ENCODE measurements at regions not wholly inside any gene's neighbourhood (a gene's known extent, or its start where the extent isn't known, plus 50 kb on each side); places are given as distances from the start of the nearest gene placed in this dataset.

- H3K4me2 ChIP-seq (ENCODE audit: extremely low read depth, insufficient read depth, low read length): no peak overlapping the region
- H3K27ac ChIP-seq (ENCODE audit: insufficient read depth, low read length): no peak overlapping the region
- H2AFZ ChIP-seq (ENCODE audit: low read length): no peak overlapping the region
Measured at GRCh38 chr11:70915158-70915985, 337.0 kb downstream of the SHANK2 start.

GRCh38 chr11:70916351-70916750 lies 336.0 kb downstream of the SHANK2 start:
- Histone ChIP-seq H3K9ac (ENCODE audit: insufficient read depth, low read length) (no peak overlapping the region), H3K36me3 (ENCODE audit: control insufficient read depth, insufficient read depth, low read length) (no peaks in the 10 kb centered on the region)

More at GRCh38 chr11:70915158-70915985, 337.0 kb downstream of the SHANK2 start:
- Histone ChIP-seq H3K9ac (ENCODE audit: insufficient read depth, low read length) (no peak overlapping the region), H3K79me2 (ENCODE audit: control insufficient read depth, insufficient read depth, low read length) (no peaks in the 10 kb centered on the region), H3K4me1 (ENCODE audit: control insufficient read depth, extremely low read depth, insufficient read depth, low read length) (no peaks in the 10 kb centered on the region), H3K36me3 (ENCODE audit: control insufficient read depth, insufficient read depth, low read length) (no peaks in the 10 kb centered on the region), H3K27me3 (ENCODE audit: control insufficient read depth, insufficient read depth, low read length) (no peaks in the 10 kb centered on the region), H3K9me3 (ENCODE audit: control insufficient read depth, insufficient read depth, low read depth, low read length) (no peaks in the 10 kb centered on the region), H3K4me3 (replicated peaks in 1 of 4; ENCODE audit: control extremely low read depth in 1 of 4, insufficient read depth in 1 of 4, low read depth in 3 of 4, low read length in 4 of 4) (no peak overlapping the region), H4K20me1 (ENCODE audit: control insufficient read depth, extremely low read depth, insufficient read depth, low read length) (no peaks in the 10 kb centered on the region)
- DNase-seq (ENCODE audit: low read depth in 2 of 2): no peak
- TF ChIP-seq EZH2 (IDR thresholded peaks at IDR 0.05; ENCODE audit: low read length, missing control alignments) (no peak), CTCF (conservative IDR thresholded peaks at IDR 0.05 in 1 of 2, IDR thresholded peaks at IDR 0.05 in 1 of 2; ENCODE audit: low read depth in 1 of 2, low read length in 2 of 2) (no peak)

GRCh38 chr11:70918242-70918641 lies 334.1 kb downstream of the SHANK2 start:
- Histone ChIP-seq H3K79me2 (ENCODE audit: control insufficient read depth, insufficient read depth, low read length) (no peaks in the 10 kb centered on the region), H3K27ac (ENCODE audit: insufficient read depth, low read length) (no peak overlapping the region), H3K36me3 (ENCODE audit: control insufficient read depth, insufficient read depth, low read length) (no peaks in the 10 kb centered on the region), H3K9me3 (ENCODE audit: control insufficient read depth, insufficient read depth, low read depth, low read length) (no peaks in the 10 kb centered on the region), H3K9ac (ENCODE audit: insufficient read depth, low read length) (no peak overlapping the region), H3K27me3 (ENCODE audit: control insufficient read depth, insufficient read depth, low read length) (no peaks in the 10 kb centered on the region), H3K4me3 (replicated peaks in 1 of 4; ENCODE audit: control extremely low read depth in 1 of 4, insufficient read depth in 1 of 4, low read depth in 3 of 4, low read length in 4 of 4) (no peak overlapping the region), H3K4me1 (ENCODE audit: control insufficient read depth, extremely low read depth, insufficient read depth, low read length) (no peaks in the 10 kb centered on the region), H2AFZ (ENCODE audit: low read length) (no peak overlapping the region), H3K4me2 (ENCODE audit: extremely low read depth, insufficient read depth, low read length) (no peak overlapping the region), H4K20me1 (ENCODE audit: control insufficient read depth, extremely low read depth, insufficient read depth, low read length) (no peaks in the 10 kb centered on the region)
- TF ChIP-seq EZH2 (IDR thresholded peaks at IDR 0.05; ENCODE audit: low read length, missing control alignments) (no peak), CTCF (conservative IDR thresholded peaks at IDR 0.05 in 1 of 2, IDR thresholded peaks at IDR 0.05 in 1 of 2; ENCODE audit: low read depth in 1 of 2, low read length in 2 of 2) (no peak)
- DNase-seq (ENCODE audit: low read depth in 2 of 2): no peak

More at GRCh38 chr11:70916351-70916750, 336.0 kb downstream of the SHANK2 start:
- no peaks in the 10 kb centered on the region for H3K79me2 ChIP-seq (ENCODE audit: control insufficient read depth, insufficient read depth, low read length)
- no peaks in the 10 kb centered on the region for H3K27me3 ChIP-seq (ENCODE audit: control insufficient read depth, insufficient read depth, low read length)
- H3K4me2 ChIP-seq (ENCODE audit: extremely low read depth, insufficient read depth, low read length): no peak overlapping the region
- H3K4me1 ChIP-seq (ENCODE audit: control insufficient read depth, extremely low read depth, insufficient read depth, low read length): no peaks in the 10 kb centered on the region
- no peaks in the 10 kb centered on the region for H4K20me1 ChIP-seq (ENCODE audit: control insufficient read depth, extremely low read depth, insufficient read depth, low read length)
- no peak overlapping the region for H3K4me3 ChIP-seq (replicated peaks in 1 of 4; ENCODE audit: control extremely low read depth in 1 of 4, insufficient read depth in 1 of 4, low read depth in 3 of 4, low read length in 4 of 4)
- no peaks in the 10 kb centered on the region for H3K9me3 ChIP-seq (ENCODE audit: control insufficient read depth, insufficient read depth, low read depth, low read length)
- no peak for TF ChIP-seq CTCF (conservative IDR thresholded peaks at IDR 0.05 in 1 of 2, IDR thresholded peaks at IDR 0.05 in 1 of 2; ENCODE audit: low read depth in 1 of 2, low read length in 2 of 2)
- TF ChIP-seq EZH2 (IDR thresholded peaks at IDR 0.05; ENCODE audit: low read length, missing control alignments): no peak
- no peak overlapping the region for H3K27ac ChIP-seq (ENCODE audit: insufficient read depth, low read length)
- DNase-seq (ENCODE audit: low read depth in 2 of 2): no peak
- H2AFZ ChIP-seq (ENCODE audit: low read length): no peak overlapping the region
